Neural cell (in vitro differentiated cells): ENCODE measurements at regions not wholly inside any gene's neighbourhood (a gene's known extent, or its start where the extent isn't known, plus 50 kb on each side); places are given as distances from the start of the nearest gene placed in this dataset.

ENCODE experiments used
- H2AFZ ChIP-seq: fragments of 200-600, 300-800 bp; sonication (generic), shearing (Covaris generic); 2 replicates; pipeline ENCODE4 v1.6.0; 2014; ENCODE audit warnings: low read depth, mild to moderate bottlenecking, antibody characterized with exemption, low read length, moderate library complexity
- H3F3A ChIP-seq: fragments of 200-600 bp; shearing (Covaris generic); 2 replicates; pipeline ENCODE4 v1.6.1; 2016; ENCODE audit warnings: mild to moderate bottlenecking, moderate library complexity, mixed read lengths, antibody characterized with exemption, low read length; ENCODE audit not compliant: insufficient read depth, poor library complexity, severe bottlenecking
- H3K27ac ChIP-seq: fragments of 200-600, 300-800 bp; sonication (generic), shearing (Covaris generic); 2 replicates; pipeline ENCODE4 v1.5.1; 2014; ENCODE audit warnings: mild to moderate bottlenecking, low read length, moderate library complexity
- H3K27me3 ChIP-seq: fragments of 300-800, 200-600 bp; sonication (generic), shearing (Covaris generic); 2 replicates; pipeline ENCODE4 v1.6.0; 2014; ENCODE audit warnings: mild to moderate bottlenecking, low read depth, low read length, moderate library complexity; ENCODE audit not compliant: insufficient read depth
- H3K36me3 ChIP-seq: fragments of 300-800, 200-600 bp; sonication (generic), shearing (Covaris generic); 2 replicates; pipeline ENCODE4 v1.5.1; 2014; ENCODE audit warnings: mild to moderate bottlenecking, antibody characterized with exemption, low read length, moderate library complexity; ENCODE audit not compliant: insufficient read depth
- H3K4me2 ChIP-seq: fragments of 300-800, 200-600 bp; sonication (generic), shearing (Covaris generic); 2 replicates; pipeline ENCODE4 v1.6.0; 2014; ENCODE audit warnings: mild to moderate bottlenecking, low read length
- H3K4me3 ChIP-seq: fragments of 300-800, 200-600 bp; sonication (generic), shearing (Covaris generic); 2 replicates; pipeline ENCODE4 v1.5.1; 2014; ENCODE audit warnings: mild to moderate bottlenecking, low read length, moderate library complexity
- H3K79me2 ChIP-seq: fragments of 200-600 bp; shearing (Covaris generic); replicated peaks from 2 replicates; pipeline ENCODE4 v1.6.0; 2014; ENCODE audit warnings: mild to moderate bottlenecking, low read length, moderate library complexity; ENCODE audit not compliant: insufficient read depth
- H3K9ac ChIP-seq: fragments of 300-800, 200-600 bp; sonication (generic), shearing (Covaris generic); 2 replicates; pipeline ENCODE4 v1.6.1; 2016; ENCODE audit warnings: mild to moderate bottlenecking, low read length, mixed read lengths
- H3K9me2 ChIP-seq: fragments of 200-600 bp; shearing (Covaris generic); 2 replicates; pipeline ENCODE4 v1.6.1; 2016; ENCODE audit warnings: mild to moderate bottlenecking, low read length, mixed read lengths; ENCODE audit not compliant: insufficient read depth
- H3K9me3 ChIP-seq: fragments of 200-600, 300-800 bp; sonication (generic), shearing (Covaris generic); 2 replicates; pipeline ENCODE4 v1.6.1; 2016; ENCODE audit warnings: mild to moderate bottlenecking, mixed run types, low read length, moderate library complexity, mixed read lengths
- H4K20me1 ChIP-seq: fragments of 200-600 bp; shearing (Covaris generic); 2 replicates; pipeline ENCODE4 v1.6.1; 2016; ENCODE audit warnings: mild to moderate bottlenecking, mixed run types; ENCODE audit not compliant: insufficient read depth
- EP300 ChIP-seq: fragments of 450-650 bp; conservative IDR thresholded peaks from 2 replicates; pipeline ENCODE4 v1.6.1; 2014; ENCODE audit warnings: antibody characterized with exemption, mild to moderate bottlenecking, moderate library complexity; ENCODE audit not compliant: poor library complexity, severe bottlenecking
- EZH2 ChIP-seq: fragments of 200-600, 300-800 bp; shearing (Covaris generic), sonication (generic); IDR thresholded peaks from 2 replicates; pipeline ENCODE4 v1.6.1; 2014; ENCODE audit warnings: antibody characterized with exemption, low read length, borderline replicate concordance, mild to moderate bottlenecking; ENCODE audit not compliant: insufficient read depth, poor library complexity, severe bottlenecking
- MXI1 ChIP-seq: fragments of 450-650 bp; conservative IDR thresholded peaks from 2 replicates; pipeline ENCODE4 v1.6.1; 2014; ENCODE audit warnings: antibody characterized with exemption, mild to moderate bottlenecking; ENCODE audit not compliant: poor library complexity, severe bottlenecking
- POLR2AphosphoS5 ChIP-seq: IDR thresholded peaks from 2 replicates; pipeline ENCODE4 v1.6.1; 2012
- RAD21 ChIP-seq: fragments of 450-650 bp; conservative IDR thresholded peaks from 2 replicates; pipeline ENCODE4 v1.6.1; 2014; ENCODE audit warnings: antibody characterized with exemption, mild to moderate bottlenecking, moderate library complexity
- REST ChIP-seq: IDR thresholded peaks from 2 replicates; pipeline ENCODE4 v1.6.1; 2012; ENCODE audit warnings: borderline replicate concordance
- SMC3 ChIP-seq: fragments of 450-650 bp; conservative IDR thresholded peaks from 2 replicates; pipeline ENCODE4 v1.6.1; 2014; ENCODE audit warnings: antibody characterized with exemption, mild to moderate bottlenecking, moderate library complexity; ENCODE audit not compliant: poor library complexity
- TAF1 ChIP-seq: IDR thresholded peaks from 2 replicates; pipeline ENCODE4 v1.6.1; 2012; ENCODE audit warnings: low read depth
- TF ChIP-seq, protein P1 (sequence below): fragments of 450-650 bp; IDR thresholded peaks from 2 replicates; pipeline ENCODE4 v1.5.1; 2014; ENCODE audit warnings: antibody characterized with exemption, mild to moderate bottlenecking, moderate library complexity; ENCODE audit not compliant: poor library complexity, severe bottlenecking

DNA sequence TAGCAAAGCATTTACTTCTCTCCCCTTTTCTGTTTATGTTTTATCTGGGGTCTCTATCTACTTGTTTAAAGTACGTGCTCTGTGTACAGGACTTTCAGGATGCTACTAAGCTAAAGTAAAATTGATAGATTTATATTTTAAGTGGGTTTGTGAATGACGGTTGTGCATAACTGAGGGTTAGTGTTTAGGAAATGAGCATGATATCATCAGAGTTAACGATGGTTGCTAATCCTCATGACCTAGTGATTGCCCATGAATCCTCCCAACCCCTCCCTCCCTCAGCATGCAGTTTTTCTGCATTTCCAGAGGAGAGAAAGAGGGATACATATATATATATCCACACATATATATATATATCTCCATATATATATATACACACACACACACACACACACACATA is 957.2 kb downstream of the TUSC7 start:
- Histone ChIP-seq H3F3A (no peaks in the 10 kb centered on the region), H3K27ac (no peak overlapping the region), H3K9me2 (no peaks in the 10 kb centered on the region), H3K4me3 (no peak overlapping the region), H3K36me3 (no peaks in the 10 kb centered on the region), H3K9me3 (no peaks in the 10 kb centered on the region), H4K20me1 (no peaks in the 10 kb centered on the region), H3K9ac (no peak overlapping the region), H2AFZ (no peak overlapping the region), H3K27me3 (no peaks in the 10 kb centered on the region), H3K79me2 (no peaks in the 10 kb centered on the region), H3K4me2 (no peak overlapping the region)
- TF ChIP-seq MXI1 (no peak), TAF1 (no peak), RAD21 (no peak), EZH2 (no peak), SMC3 (no peak), REST (no peak), EP300 (no peak), POLR2AphosphoS5 (no peak)
- TF ChIP-seq, protein P1, sequence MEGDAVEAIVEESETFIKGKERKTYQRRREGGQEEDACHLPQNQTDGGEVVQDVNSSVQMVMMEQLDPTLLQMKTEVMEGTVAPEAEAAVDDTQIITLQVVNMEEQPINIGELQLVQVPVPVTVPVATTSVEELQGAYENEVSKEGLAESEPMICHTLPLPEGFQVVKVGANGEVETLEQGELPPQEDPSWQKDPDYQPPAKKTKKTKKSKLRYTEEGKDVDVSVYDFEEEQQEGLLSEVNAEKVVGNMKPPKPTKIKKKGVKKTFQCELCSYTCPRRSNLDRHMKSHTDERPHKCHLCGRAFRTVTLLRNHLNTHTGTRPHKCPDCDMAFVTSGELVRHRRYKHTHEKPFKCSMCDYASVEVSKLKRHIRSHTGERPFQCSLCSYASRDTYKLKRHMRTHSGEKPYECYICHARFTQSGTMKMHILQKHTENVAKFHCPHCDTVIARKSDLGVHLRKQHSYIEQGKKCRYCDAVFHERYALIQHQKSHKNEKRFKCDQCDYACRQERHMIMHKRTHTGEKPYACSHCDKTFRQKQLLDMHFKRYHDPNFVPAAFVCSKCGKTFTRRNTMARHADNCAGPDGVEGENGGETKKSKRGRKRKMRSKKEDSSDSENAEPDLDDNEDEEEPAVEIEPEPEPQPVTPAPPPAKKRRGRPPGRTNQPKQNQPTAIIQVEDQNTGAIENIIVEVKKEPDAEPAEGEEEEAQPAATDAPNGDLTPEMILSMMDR = no peak

DNA sequence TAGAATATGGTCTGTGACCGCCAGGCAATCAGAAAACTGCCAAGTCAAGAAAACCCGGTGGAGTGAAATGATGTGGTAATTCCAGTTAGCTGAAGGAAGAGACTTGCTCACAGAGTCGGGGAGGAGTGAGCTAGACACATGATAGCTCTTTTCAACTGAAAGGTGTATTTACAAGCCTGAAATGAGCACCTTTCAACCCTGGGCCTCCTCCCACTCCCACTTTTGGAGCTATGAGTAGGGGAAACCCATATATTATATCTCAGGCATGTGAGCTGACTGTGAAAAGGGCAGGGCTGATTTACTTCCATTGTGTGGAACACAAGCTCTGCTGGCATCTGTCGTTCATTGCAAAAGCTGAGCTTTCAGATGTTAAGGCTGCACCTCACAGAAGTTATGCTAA is 960.2 kb downstream of the TUSC7 start:
- Histone ChIP-seq H3F3A (no peaks in the 10 kb centered on the region), H4K20me1 (no peaks in the 10 kb centered on the region), H2AFZ (no peak overlapping the region), H3K27ac (peak overlapping the region; percentile 7), H3K27me3 (no peaks in the 10 kb centered on the region), H3K4me3 (no peak overlapping the region), H3K9ac (no peak overlapping the region), H3K4me2 (no peak overlapping the region), H3K9me2 (no peaks in the 10 kb centered on the region), H3K9me3 (no peaks in the 10 kb centered on the region), H3K36me3 (no peaks in the 10 kb centered on the region), H3K79me2 (no peaks in the 10 kb centered on the region)
- TF ChIP-seq MXI1 = no peak
- no peak for TF ChIP-seq POLR2AphosphoS5
- no peak for TF ChIP-seq SMC3
- no peak for TF ChIP-seq EZH2
- no peak for TF ChIP-seq RAD21
- TF ChIP-seq TAF1 = no peak
- TF ChIP-seq REST = no peak
- no peak for TF ChIP-seq EP300
- TF ChIP-seq, protein P1 = no peak
